ENCODE measurements at regions not wholly inside any gene's neighbourhood (a gene's known extent, or its start where the extent isn't known, plus 50 kb on each side); places are given as distances from the start of the nearest gene placed in this dataset.

DNA sequence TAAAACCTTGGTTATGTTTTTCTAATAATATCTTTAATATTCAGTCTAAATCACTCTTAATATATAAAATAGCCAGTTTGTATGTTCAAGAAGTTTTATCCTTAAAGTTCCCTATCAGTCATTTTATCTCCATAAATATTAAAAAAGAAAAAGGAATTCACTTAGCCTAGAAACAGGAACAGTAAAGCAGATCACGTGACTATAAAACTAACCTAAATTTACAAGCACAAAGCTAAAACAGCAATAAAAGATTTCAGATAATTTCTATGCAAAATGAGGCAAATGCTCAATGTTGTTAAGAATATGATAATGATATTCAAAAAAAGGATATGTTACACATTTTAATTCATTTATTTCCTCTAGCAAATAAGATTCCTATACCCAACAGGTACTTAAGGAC, 57.1 kb upstream of the TNIP3 start:
- TF ChIP-seq, protein P1, sequence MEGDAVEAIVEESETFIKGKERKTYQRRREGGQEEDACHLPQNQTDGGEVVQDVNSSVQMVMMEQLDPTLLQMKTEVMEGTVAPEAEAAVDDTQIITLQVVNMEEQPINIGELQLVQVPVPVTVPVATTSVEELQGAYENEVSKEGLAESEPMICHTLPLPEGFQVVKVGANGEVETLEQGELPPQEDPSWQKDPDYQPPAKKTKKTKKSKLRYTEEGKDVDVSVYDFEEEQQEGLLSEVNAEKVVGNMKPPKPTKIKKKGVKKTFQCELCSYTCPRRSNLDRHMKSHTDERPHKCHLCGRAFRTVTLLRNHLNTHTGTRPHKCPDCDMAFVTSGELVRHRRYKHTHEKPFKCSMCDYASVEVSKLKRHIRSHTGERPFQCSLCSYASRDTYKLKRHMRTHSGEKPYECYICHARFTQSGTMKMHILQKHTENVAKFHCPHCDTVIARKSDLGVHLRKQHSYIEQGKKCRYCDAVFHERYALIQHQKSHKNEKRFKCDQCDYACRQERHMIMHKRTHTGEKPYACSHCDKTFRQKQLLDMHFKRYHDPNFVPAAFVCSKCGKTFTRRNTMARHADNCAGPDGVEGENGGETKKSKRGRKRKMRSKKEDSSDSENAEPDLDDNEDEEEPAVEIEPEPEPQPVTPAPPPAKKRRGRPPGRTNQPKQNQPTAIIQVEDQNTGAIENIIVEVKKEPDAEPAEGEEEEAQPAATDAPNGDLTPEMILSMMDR (conservative IDR thresholded peaks at IDR 0.05; ENCODE audit: low read depth, low read length), result no peak
- TF ChIP-seq EZH2 (IDR thresholded peaks at IDR 0.05; ENCODE audit: borderline replicate concordance, low read depth, low read length, poor library complexity, severe bottlenecking), result no peak
- peaks cover 4% of the 10 kb centered on the region for H3K4me1 ChIP-seq (ENCODE audit: insufficient read depth, low read length, poor library complexity, severe bottlenecking)
- ChIA-PET POLR2A (ENCODE audit: low non-redundant PET) (no interaction called here), CTCF (no interaction called here)
- no peak overlapping the region for H3K27ac ChIP-seq (ENCODE audit: low read depth, low read length, poor library complexity, severe bottlenecking)
- H3K36me3 ChIP-seq (ENCODE audit: insufficient read depth, low read length, poor library complexity, severe bottlenecking), result no peaks in the 10 kb centered on the region
- DNase-seq (ENCODE audit: low spot score), result no peak
- no peaks in the 10 kb centered on the region for H3K9me3 ChIP-seq (ENCODE audit: low read depth, low read length, poor library complexity, severe bottlenecking)
- H3K4me3 ChIP-seq (ENCODE audit: low read depth, low read length, poor library complexity, severe bottlenecking), result no peak overlapping the region
- no peaks in the 10 kb centered on the region for H3K27me3 ChIP-seq (replicated peaks; ENCODE audit: insufficient read depth, low read depth, low read length, poor library complexity)
- no TSS peak for BruUV-seq (replicated peaks)
- intact Hi-C loops (cut with micrococcal nuclease; ENCODE audit: unreplicated experiment), result no loop called here

GRCh38 chr4:121220698-121221097, 56.6 kb upstream of the TNIP3 start:
- Histone ChIP-seq H3K9me3 (ENCODE audit: low read depth, low read length, poor library complexity, severe bottlenecking) (no peaks in the 10 kb centered on the region), H3K27me3 (replicated peaks; ENCODE audit: insufficient read depth, low read depth, low read length, poor library complexity) (no peaks in the 10 kb centered on the region), H3K4me1 (ENCODE audit: insufficient read depth, low read length, poor library complexity, severe bottlenecking) (peaks cover 4% of the 10 kb centered on the region), H3K36me3 (ENCODE audit: insufficient read depth, low read length, poor library complexity, severe bottlenecking) (no peaks in the 10 kb centered on the region), H3K27ac (ENCODE audit: low read depth, low read length, poor library complexity, severe bottlenecking) (no peak overlapping the region), H3K4me3 (ENCODE audit: low read depth, low read length, poor library complexity, severe bottlenecking) (no peak overlapping the region)
- no TSS peak for BruUV-seq (replicated peaks)
- DNase-seq (ENCODE audit: low spot score), result peak; percentile 51
- ChIA-PET POLR2A (ENCODE audit: low non-redundant PET) (no interaction called here), CTCF (no interaction called here)
- intact Hi-C loops (cut with micrococcal nuclease; ENCODE audit: unreplicated experiment), result no loop called here
- TF ChIP-seq EZH2 (IDR thresholded peaks at IDR 0.05; ENCODE audit: borderline replicate concordance, low read depth, low read length, poor library complexity, severe bottlenecking), result no peak
- TF ChIP-seq, protein P1 (conservative IDR thresholded peaks at IDR 0.05; ENCODE audit: low read depth, low read length), result no peak

DNA sequence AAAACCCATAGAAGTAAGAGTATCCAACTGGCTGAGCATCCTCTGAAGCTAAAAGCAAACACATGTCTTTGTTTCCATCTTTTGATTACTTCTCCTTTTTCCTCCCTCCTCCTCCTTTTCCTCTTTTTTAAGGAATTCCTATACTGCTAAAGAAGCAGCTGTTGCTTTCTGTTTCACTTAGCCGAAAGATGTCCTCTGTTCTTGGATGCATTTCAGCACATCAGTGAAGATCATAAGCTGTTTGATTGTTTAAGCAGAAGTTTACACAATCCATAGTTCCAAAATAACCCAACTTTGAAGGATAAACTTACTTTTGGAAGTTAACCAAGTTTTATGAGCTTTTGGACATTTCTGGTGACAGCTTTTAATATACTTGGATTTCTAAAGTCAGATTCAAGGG, 55.1 kb upstream of the TNIP3 start:
- ChIA-PET CTCF (no interaction called here), POLR2A (ENCODE audit: low non-redundant PET) (no interaction called here)
- Histone ChIP-seq H3K9me3 (ENCODE audit: low read depth, low read length, poor library complexity, severe bottlenecking) (no peaks in the 10 kb centered on the region), H3K4me1 (ENCODE audit: insufficient read depth, low read length, poor library complexity, severe bottlenecking) (peaks cover 4% of the 10 kb centered on the region), H3K36me3 (ENCODE audit: insufficient read depth, low read length, poor library complexity, severe bottlenecking) (no peaks in the 10 kb centered on the region), H3K4me3 (ENCODE audit: low read depth, low read length, poor library complexity, severe bottlenecking) (no peak overlapping the region), H3K27me3 (replicated peaks; ENCODE audit: insufficient read depth, low read depth, low read length, poor library complexity) (no peaks in the 10 kb centered on the region), H3K27ac (ENCODE audit: low read depth, low read length, poor library complexity, severe bottlenecking) (no peak overlapping the region)
- intact Hi-C loops (cut with micrococcal nuclease; ENCODE audit: unreplicated experiment), result no loop called here
- TF ChIP-seq, protein P1 (conservative IDR thresholded peaks at IDR 0.05; ENCODE audit: low read depth, low read length), result no peak
- BruUV-seq (replicated peaks), result no TSS peak
- no peak for DNase-seq (ENCODE audit: low spot score)

All from A673 (cell line).